H1 (cell line): ENCODE measurements at regions not wholly inside any gene's neighbourhood (a gene's known extent, or its start where the extent isn't known, plus 50 kb on each side); places are given as distances from the start of the nearest gene placed in this dataset.

Experiments used
- GABPA ChIP-seq: IDR thresholded peaks from 2 replicates; pipeline ENCODE4 v1.6.1; 2011; ENCODE audit warnings: mild to moderate bottlenecking, low read length, moderate library complexity, borderline replicate concordance; ENCODE audit not compliant: insufficient read depth
- RXRA ChIP-seq: IDR thresholded peaks from 2 replicates; pipeline ENCODE4 v1.6.1; 2011; ENCODE audit warnings: low read depth, mild to moderate bottlenecking, low read length, moderate library complexity; ENCODE audit not compliant: insufficient read depth

DNA sequence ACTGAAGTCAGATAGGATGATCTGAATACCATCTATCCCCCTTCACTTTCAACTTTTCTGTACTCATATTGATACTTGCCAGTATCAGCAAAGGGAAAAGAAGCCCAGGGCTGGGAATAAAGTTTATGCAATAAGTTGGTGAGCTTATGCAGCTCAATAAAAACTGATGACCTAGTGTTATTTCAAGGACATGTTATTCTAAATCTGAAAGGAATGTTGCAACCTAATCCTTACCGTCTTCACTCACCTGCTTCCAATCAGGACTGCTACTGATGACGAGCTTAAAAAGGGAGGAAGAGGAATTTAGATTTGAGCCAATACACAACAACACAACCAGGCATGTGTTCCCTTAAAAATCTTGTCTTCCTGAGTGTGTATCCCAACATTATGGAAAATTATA lies 419.9 kb downstream of the SPRY1 start (continued):
- TF ChIP-seq GABPA (no peak), RXRA (no peak)
